WTC11 (cell line): ENCODE measurements at regions not wholly inside any gene's neighbourhood (a gene's known extent, or its start where the extent isn't known, plus 50 kb on each side); places are given as distances from the start of the nearest gene placed in this dataset.

Experiments used
- CREB1 ChIP-seq: sonication (generic); formaldehyde crosslinking; IDR thresholded peaks from 2 replicates; pipeline ENCODE4 v1.8.0; 2023; ENCODE audit warnings: mild to moderate bottlenecking, missing genetic modification reagents
- CREM ChIP-seq: sonication (generic); formaldehyde crosslinking; IDR thresholded peaks from 2 replicates; pipeline ENCODE4 v1.8.1; 2022; ENCODE audit warnings: mild to moderate bottlenecking, missing genetic modification reagents, moderate library complexity
- ESRRA ChIP-seq: sonication (generic); formaldehyde crosslinking; IDR thresholded peaks from 2 replicates; pipeline ENCODE4 v1.8.1; 2022; ENCODE audit warnings: mild to moderate bottlenecking, missing genetic modification reagents, borderline replicate concordance
- FOXJ3 ChIP-seq: sonication (generic); formaldehyde crosslinking; IDR thresholded peaks from 2 replicates; pipeline ENCODE4 v1.9.0; 2021; ENCODE audit warnings: missing genetic modification reagents, mild to moderate bottlenecking, borderline replicate concordance
- GRHL2 ChIP-seq: fragments of 250-450 bp; sonication (Bioruptor Pico); IDR thresholded peaks from 2 replicates; pipeline ENCODE4 v1.8.0; 2022; ENCODE audit warnings: mild to moderate bottlenecking, moderate library complexity; ENCODE audit not compliant: insufficient replicate concordance, severe bottlenecking
- JUN ChIP-seq: sonication (generic); formaldehyde crosslinking; IDR thresholded peaks from 2 replicates; pipeline ENCODE4 v1.8.0; 2023; ENCODE audit warnings: mild to moderate bottlenecking, missing genetic modification reagents
- NFYB ChIP-seq: sonication (generic); formaldehyde crosslinking; conservative IDR thresholded peaks from 2 replicates; pipeline ENCODE4 v1.8.0; 2022; ENCODE audit warnings: low read depth, missing genetic modification reagents
- SMAD4 ChIP-seq: sonication (generic); formaldehyde crosslinking; IDR thresholded peaks from 2 replicates; pipeline ENCODE4 v1.8.0; 2022; ENCODE audit warnings: mild to moderate bottlenecking, missing genetic modification reagents
- SP1 ChIP-seq: sonication (generic); formaldehyde crosslinking; conservative IDR thresholded peaks from 2 replicates; pipeline ENCODE4 v1.8.1; 2022; ENCODE audit warnings: missing genetic modification reagents
- USF2 ChIP-seq: sonication (generic); formaldehyde crosslinking; IDR thresholded peaks from 2 replicates; pipeline ENCODE4 v1.8.1; 2023; ENCODE audit warnings: mild to moderate bottlenecking, missing genetic modification reagents, moderate library complexity
- ZNF138 ChIP-seq: sonication (generic); formaldehyde crosslinking; conservative IDR thresholded peaks from 2 replicates; pipeline ENCODE4 v1.8.1; 2022; ENCODE audit warnings: mild to moderate bottlenecking, moderate library complexity, missing genetic modification reagents
- TF ChIP-seq, protein P1 (sequence below): sonication (generic); formaldehyde crosslinking; IDR thresholded peaks from 2 replicates; pipeline ENCODE4 v1.8.0; 2022; ENCODE audit warnings: mild to moderate bottlenecking, missing genetic modification reagents
- TF ChIP-seq, protein P2 (sequence below): fragments of 200-600 bp; IDR thresholded peaks from 2 replicates; pipeline ENCODE4 v1.8.0; 2022; ENCODE audit warnings: antibody characterized with exemption
- TF ChIP-seq, protein P3 (sequence below): sonication (generic); formaldehyde crosslinking; IDR thresholded peaks from 2 replicates; pipeline ENCODE4 v1.8.1; 2022; ENCODE audit warnings: low read depth, missing genetic modification reagents, borderline replicate concordance

DNA sequence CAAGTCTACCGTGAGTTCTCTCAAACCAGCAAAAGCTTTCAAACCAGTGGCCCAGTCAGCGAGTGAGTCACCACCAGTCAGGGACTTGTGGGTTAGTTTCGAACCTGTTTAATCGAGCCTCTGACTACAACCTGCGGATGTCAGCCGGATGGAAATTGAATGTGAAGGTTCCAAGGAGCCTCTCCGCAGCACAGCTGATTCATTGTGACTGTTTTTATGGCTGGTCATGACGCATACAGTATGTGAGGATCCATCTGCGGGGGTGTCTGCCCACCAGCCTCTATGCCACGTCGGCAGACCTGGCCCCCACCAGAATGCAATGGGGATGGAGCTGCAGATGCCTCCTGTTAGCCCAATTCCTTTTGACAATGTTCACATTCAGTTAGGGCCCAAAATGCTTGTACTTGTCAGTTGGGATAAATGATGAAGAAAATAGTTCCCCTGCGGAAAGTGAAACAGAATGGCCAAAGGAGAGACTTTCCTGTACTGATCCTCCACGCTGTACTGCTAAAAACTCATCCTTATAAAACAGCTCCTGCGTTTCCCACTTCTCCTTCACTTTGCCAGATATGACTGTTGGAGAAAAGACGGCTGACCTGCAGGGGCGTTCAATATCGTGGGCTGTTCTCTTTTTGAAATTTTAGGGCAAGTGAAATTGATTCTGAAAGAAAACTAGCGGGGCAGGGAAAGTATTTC lies 206.6 kb downstream of the TFAP2B start:
- TF ChIP-seq USF2 = no peak
- TF ChIP-seq, protein P1, sequence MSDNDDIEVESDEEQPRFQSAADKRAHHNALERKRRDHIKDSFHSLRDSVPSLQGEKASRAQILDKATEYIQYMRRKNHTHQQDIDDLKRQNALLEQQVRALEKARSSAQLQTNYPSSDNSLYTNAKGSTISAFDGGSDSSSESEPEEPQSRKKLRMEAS (CRISPR knock-in tag) = no peak
- TF ChIP-seq SMAD4 = no peak
- TF ChIP-seq, protein P2, sequence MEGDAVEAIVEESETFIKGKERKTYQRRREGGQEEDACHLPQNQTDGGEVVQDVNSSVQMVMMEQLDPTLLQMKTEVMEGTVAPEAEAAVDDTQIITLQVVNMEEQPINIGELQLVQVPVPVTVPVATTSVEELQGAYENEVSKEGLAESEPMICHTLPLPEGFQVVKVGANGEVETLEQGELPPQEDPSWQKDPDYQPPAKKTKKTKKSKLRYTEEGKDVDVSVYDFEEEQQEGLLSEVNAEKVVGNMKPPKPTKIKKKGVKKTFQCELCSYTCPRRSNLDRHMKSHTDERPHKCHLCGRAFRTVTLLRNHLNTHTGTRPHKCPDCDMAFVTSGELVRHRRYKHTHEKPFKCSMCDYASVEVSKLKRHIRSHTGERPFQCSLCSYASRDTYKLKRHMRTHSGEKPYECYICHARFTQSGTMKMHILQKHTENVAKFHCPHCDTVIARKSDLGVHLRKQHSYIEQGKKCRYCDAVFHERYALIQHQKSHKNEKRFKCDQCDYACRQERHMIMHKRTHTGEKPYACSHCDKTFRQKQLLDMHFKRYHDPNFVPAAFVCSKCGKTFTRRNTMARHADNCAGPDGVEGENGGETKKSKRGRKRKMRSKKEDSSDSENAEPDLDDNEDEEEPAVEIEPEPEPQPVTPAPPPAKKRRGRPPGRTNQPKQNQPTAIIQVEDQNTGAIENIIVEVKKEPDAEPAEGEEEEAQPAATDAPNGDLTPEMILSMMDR = no peak
- no peak for TF ChIP-seq NFYB
- no peak for TF ChIP-seq SP1
- no peak for TF ChIP-seq JUN (CRISPR knock-in tag)
- no peak for TF ChIP-seq ZNF138
- TF ChIP-seq GRHL2 (CRISPR knock-in tag) = no peak
- TF ChIP-seq CREM (CRISPR knock-in tag) = no peak
- no peak for TF ChIP-seq ESRRA (CRISPR knock-in tag)
- TF ChIP-seq FOXJ3 (CRISPR knock-in tag) = no peak
- TF ChIP-seq CREB1 (CRISPR knock-in tag) = no peak
- TF ChIP-seq, protein P3, sequence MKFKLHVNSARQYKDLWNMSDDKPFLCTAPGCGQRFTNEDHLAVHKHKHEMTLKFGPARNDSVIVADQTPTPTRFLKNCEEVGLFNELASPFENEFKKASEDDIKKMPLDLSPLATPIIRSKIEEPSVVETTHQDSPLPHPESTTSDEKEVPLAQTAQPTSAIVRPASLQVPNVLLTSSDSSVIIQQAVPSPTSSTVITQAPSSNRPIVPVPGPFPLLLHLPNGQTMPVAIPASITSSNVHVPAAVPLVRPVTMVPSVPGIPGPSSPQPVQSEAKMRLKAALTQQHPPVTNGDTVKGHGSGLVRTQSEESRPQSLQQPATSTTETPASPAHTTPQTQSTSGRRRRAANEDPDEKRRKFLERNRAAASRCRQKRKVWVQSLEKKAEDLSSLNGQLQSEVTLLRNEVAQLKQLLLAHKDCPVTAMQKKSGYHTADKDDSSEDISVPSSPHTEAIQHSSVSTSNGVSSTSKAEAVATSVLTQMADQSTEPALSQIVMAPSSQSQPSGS (CRISPR knock-in tag) = no peak
